ENCODE measurements at regions not wholly inside any gene's neighbourhood (a gene's known extent, or its start where the extent isn't known, plus 50 kb on each side); places are given as distances from the start of the nearest gene placed in this dataset.

- no peaks in the 10 kb centered on the region for H3K27me3 ChIP-seq (ENCODE audit: insufficient read depth, low read depth)
- no TSS peak for BruUV-seq (replicated peaks)
Observed at GRCh38 chr4:155612074-155612473, 54.6 kb upstream of the GUCY1A1 start.

DNA sequence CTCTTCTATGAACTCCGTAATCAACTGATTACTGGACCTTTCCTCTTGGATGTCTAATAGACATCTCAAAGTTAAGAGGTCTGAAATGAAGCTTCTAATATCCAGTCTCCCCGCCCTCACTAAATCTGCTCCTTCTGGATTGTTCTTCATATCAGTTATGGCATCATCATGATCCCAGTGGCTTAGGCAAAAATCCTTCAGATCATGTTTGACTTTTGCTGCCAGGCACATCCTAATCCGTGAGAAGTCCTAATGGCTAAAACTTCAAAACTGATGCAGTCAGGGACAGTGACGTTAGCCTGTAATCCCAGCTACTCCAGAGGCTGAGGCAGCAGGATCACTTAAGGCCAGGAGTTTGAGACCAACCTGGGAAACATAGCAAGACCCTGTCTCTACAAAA is 55.1 kb upstream of the GUCY1A1 start:
- no peaks in the 10 kb centered on the region for H3K36me3 ChIP-seq (ENCODE audit: low read depth)
- no peaks in the 10 kb centered on the region for H3K4me1 ChIP-seq (replicated peaks; ENCODE audit: insufficient read depth)
- CTCF ChIA-PET: no interaction called here
- H3K27ac ChIP-seq: no peak overlapping the region
- no peaks in the 10 kb centered on the region for H4K20me1 ChIP-seq (ENCODE audit: insufficient read depth)
- H3K27me3 ChIP-seq (ENCODE audit: insufficient read depth, low read depth): no peaks in the 10 kb centered on the region
- H3K4me2 ChIP-seq: no peak overlapping the region
- H3F3A ChIP-seq (ENCODE audit: insufficient read depth, low read depth): no peaks in the 10 kb centered on the region
- H3K9me3 ChIP-seq (ENCODE audit: insufficient read depth, low read depth): no peaks in the 10 kb centered on the region
- DNase-seq: no peak
- no peaks in the 10 kb centered on the region for H3K79me2 ChIP-seq (ENCODE audit: low read depth)
- POLR2A ChIA-PET (ENCODE audit: unreplicated experiment): no interaction called here
- TF ChIP-seq, protein P1, sequence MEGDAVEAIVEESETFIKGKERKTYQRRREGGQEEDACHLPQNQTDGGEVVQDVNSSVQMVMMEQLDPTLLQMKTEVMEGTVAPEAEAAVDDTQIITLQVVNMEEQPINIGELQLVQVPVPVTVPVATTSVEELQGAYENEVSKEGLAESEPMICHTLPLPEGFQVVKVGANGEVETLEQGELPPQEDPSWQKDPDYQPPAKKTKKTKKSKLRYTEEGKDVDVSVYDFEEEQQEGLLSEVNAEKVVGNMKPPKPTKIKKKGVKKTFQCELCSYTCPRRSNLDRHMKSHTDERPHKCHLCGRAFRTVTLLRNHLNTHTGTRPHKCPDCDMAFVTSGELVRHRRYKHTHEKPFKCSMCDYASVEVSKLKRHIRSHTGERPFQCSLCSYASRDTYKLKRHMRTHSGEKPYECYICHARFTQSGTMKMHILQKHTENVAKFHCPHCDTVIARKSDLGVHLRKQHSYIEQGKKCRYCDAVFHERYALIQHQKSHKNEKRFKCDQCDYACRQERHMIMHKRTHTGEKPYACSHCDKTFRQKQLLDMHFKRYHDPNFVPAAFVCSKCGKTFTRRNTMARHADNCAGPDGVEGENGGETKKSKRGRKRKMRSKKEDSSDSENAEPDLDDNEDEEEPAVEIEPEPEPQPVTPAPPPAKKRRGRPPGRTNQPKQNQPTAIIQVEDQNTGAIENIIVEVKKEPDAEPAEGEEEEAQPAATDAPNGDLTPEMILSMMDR (conservative IDR thresholded peaks at IDR 0.05): no peak
- no peak for TF ChIP-seq EZH2 (IDR thresholded peaks at IDR 0.05; ENCODE audit: low read depth)
- H3K4me3 ChIP-seq: no peak overlapping the region
- intact Hi-C loops (cut with micrococcal nuclease; ENCODE audit: unreplicated experiment): no loop called here
- H3K9me2 ChIP-seq (ENCODE audit: insufficient read depth): no peaks in the 10 kb centered on the region
- no peak overlapping the region for H2AFZ ChIP-seq
- no TSS peak for BruUV-seq (replicated peaks)

More at GRCh38 chr4:155612074-155612473, 54.6 kb upstream of the GUCY1A1 start:
- H3F3A ChIP-seq (ENCODE audit: insufficient read depth, low read depth): no peaks in the 10 kb centered on the region
- H3K27ac ChIP-seq: no peak overlapping the region
- H2AFZ ChIP-seq: no peak overlapping the region
- ChIA-PET POLR2A (ENCODE audit: unreplicated experiment) (no interaction called here), CTCF (no interaction called here)
- no peak overlapping the region for H3K4me3 ChIP-seq
- no peak for DNase-seq
- H3K4me2 ChIP-seq: no peak overlapping the region
- no peaks in the 10 kb centered on the region for H3K4me1 ChIP-seq (replicated peaks; ENCODE audit: insufficient read depth)
- H3K79me2 ChIP-seq (ENCODE audit: low read depth): no peaks in the 10 kb centered on the region
- no peaks in the 10 kb centered on the region for H3K9me2 ChIP-seq (ENCODE audit: insufficient read depth)
- no peaks in the 10 kb centered on the region for H3K36me3 ChIP-seq (ENCODE audit: low read depth)
- intact Hi-C loops (cut with micrococcal nuclease; ENCODE audit: unreplicated experiment): no loop called here
- H4K20me1 ChIP-seq (ENCODE audit: insufficient read depth): no peaks in the 10 kb centered on the region
- H3K9me3 ChIP-seq (ENCODE audit: insufficient read depth, low read depth): no peaks in the 10 kb centered on the region
- TF ChIP-seq, protein P1 (conservative IDR thresholded peaks at IDR 0.05): no peak
- TF ChIP-seq EZH2 (IDR thresholded peaks at IDR 0.05; ENCODE audit: low read depth): no peak

DNA sequence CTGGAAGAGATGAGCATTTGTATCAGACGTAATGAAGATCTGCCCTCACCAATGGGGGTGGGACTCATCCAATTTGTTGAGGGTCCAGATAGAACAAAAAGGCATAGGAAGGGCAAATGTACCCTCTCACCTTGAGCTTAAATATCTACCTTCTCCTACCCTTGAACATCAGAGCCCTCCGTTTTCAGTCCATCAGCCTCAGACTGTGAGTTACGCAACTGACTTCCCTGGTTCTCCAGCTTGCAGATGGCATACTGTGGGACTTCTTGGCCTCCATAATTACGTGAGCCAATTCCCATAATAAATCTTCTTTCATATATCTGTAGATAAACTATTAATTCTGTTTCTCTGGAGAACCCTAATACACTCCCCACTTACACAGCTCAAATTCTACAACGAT is 56.5 kb upstream of the GUCY1A1 start:
- Histone ChIP-seq H3K9me2 (ENCODE audit: insufficient read depth) (no peaks in the 10 kb centered on the region), H3K27ac (no peak overlapping the region), H3K4me1 (replicated peaks; ENCODE audit: insufficient read depth) (no peaks in the 10 kb centered on the region), H3K4me2 (no peak overlapping the region), H3K9me3 (ENCODE audit: insufficient read depth, low read depth) (no peaks in the 10 kb centered on the region), H4K20me1 (ENCODE audit: insufficient read depth) (no peaks in the 10 kb centered on the region), H3K36me3 (ENCODE audit: low read depth) (no peaks in the 10 kb centered on the region), H2AFZ (no peak overlapping the region), H3K27me3 (ENCODE audit: insufficient read depth, low read depth) (no peaks in the 10 kb centered on the region), H3K4me3 (no peak overlapping the region), H3K79me2 (ENCODE audit: low read depth) (no peaks in the 10 kb centered on the region), H3F3A (ENCODE audit: insufficient read depth, low read depth) (no peaks in the 10 kb centered on the region)
- intact Hi-C loops (cut with micrococcal nuclease; ENCODE audit: unreplicated experiment): no loop called here
- POLR2A ChIA-PET (ENCODE audit: unreplicated experiment): no interaction called here
- CTCF ChIA-PET: no interaction called here
- BruUV-seq (replicated peaks): no TSS peak
- no peak for DNase-seq
- TF ChIP-seq, protein P1 (conservative IDR thresholded peaks at IDR 0.05): no peak
- no peak for TF ChIP-seq EZH2 (IDR thresholded peaks at IDR 0.05; ENCODE audit: low read depth)
